ENCODE measurements at regions not wholly inside any gene's neighbourhood (a gene's known extent, or its start where the extent isn't known, plus 50 kb on each side); places are given as distances from the start of the nearest gene placed in this dataset.

- no peak overlapping the region for H3K4me3 ChIP-seq (ENCODE audit: low read length)
- no peak overlapping the region for H3K4me2 ChIP-seq (ENCODE audit: low read length)
- H3K36me3 ChIP-seq (ENCODE audit: insufficient read depth, low read length), result no peaks in the 10 kb centered on the region
- no peaks in the 10 kb centered on the region for H3K27me3 ChIP-seq (ENCODE audit: control insufficient read depth, insufficient read depth, low read length)
- no peak overlapping the region for H3K9ac ChIP-seq (ENCODE audit: low read depth, low read length)
- no peaks in the 10 kb centered on the region for H3K9me3 ChIP-seq (replicated peaks; ENCODE audit: low read length)
- no peaks in the 10 kb centered on the region for H3K4me1 ChIP-seq (ENCODE audit: control insufficient read depth, insufficient read depth, low read length)
These were observed 147.9 kb downstream of the IMPG2 start for GRCh38 chr3:101172516-101172915.

GRCh38 chr3:101171681-101172191 is 148.6 kb downstream of the IMPG2 start:
- H3K36me3 ChIP-seq (ENCODE audit: insufficient read depth, low read length), result no peaks in the 10 kb centered on the region
- H3K4me2 ChIP-seq (ENCODE audit: low read length), result no peak overlapping the region
- no peaks in the 10 kb centered on the region for H3K9me3 ChIP-seq (replicated peaks; ENCODE audit: low read length)
- no peak overlapping the region for H3K9ac ChIP-seq (ENCODE audit: low read depth, low read length)
- no peak overlapping the region for H3K4me3 ChIP-seq (ENCODE audit: low read length)
- H3K27me3 ChIP-seq (ENCODE audit: control insufficient read depth, insufficient read depth, low read length), result no peaks in the 10 kb centered on the region
- no peaks in the 10 kb centered on the region for H3K4me1 ChIP-seq (ENCODE audit: control insufficient read depth, insufficient read depth, low read length)

GRCh38 chr3:101170806-101171558 is 149.4 kb downstream of the IMPG2 start:
- Histone ChIP-seq H3K4me1 (ENCODE audit: control insufficient read depth, insufficient read depth, low read length) (no peaks in the 10 kb centered on the region), H3K9me3 (replicated peaks; ENCODE audit: low read length) (no peaks in the 10 kb centered on the region), H3K27me3 (ENCODE audit: control insufficient read depth, insufficient read depth, low read length) (no peaks in the 10 kb centered on the region), H3K4me2 (ENCODE audit: low read length) (no peak overlapping the region), H3K4me3 (ENCODE audit: low read length) (no peak overlapping the region), H3K9ac (ENCODE audit: low read depth, low read length) (no peak overlapping the region), H3K36me3 (ENCODE audit: insufficient read depth, low read length) (no peaks in the 10 kb centered on the region)

- Histone ChIP-seq H3K4me2 (ENCODE audit: low read length) (no peak overlapping the region), H3K9ac (ENCODE audit: low read depth, low read length) (no peak overlapping the region)
These were observed 150.2 kb downstream of the IMPG2 start for GRCh38 chr3:101170062-101170771.

GRCh38 chr3:101169516-101169915 is 150.9 kb downstream of the IMPG2 start:
- H3K4me2 ChIP-seq (ENCODE audit: low read length), result no peak overlapping the region
- no peaks in the 10 kb centered on the region for H3K9me3 ChIP-seq (replicated peaks; ENCODE audit: low read length)
- no peaks in the 10 kb centered on the region for H3K27me3 ChIP-seq (ENCODE audit: control insufficient read depth, insufficient read depth, low read length)
- no peaks in the 10 kb centered on the region for H3K4me1 ChIP-seq (ENCODE audit: control insufficient read depth, insufficient read depth, low read length)
- no peak overlapping the region for H3K9ac ChIP-seq (ENCODE audit: low read depth, low read length)
- H3K36me3 ChIP-seq (ENCODE audit: insufficient read depth, low read length), result no peaks in the 10 kb centered on the region
- no peak overlapping the region for H3K4me3 ChIP-seq (ENCODE audit: low read length)

More at GRCh38 chr3:101170062-101170771, 150.2 kb downstream of the IMPG2 start:
- Histone ChIP-seq H3K36me3 (ENCODE audit: insufficient read depth, low read length) (no peaks in the 10 kb centered on the region), H3K4me3 (ENCODE audit: low read length) (no peak overlapping the region), H3K9me3 (replicated peaks; ENCODE audit: low read length) (no peaks in the 10 kb centered on the region), H3K27me3 (ENCODE audit: control insufficient read depth, insufficient read depth, low read length) (no peaks in the 10 kb centered on the region), H3K4me1 (ENCODE audit: control insufficient read depth, insufficient read depth, low read length) (no peaks in the 10 kb centered on the region)

- H3K27me3 ChIP-seq (ENCODE audit: control insufficient read depth, insufficient read depth, low read length), result no peaks in the 10 kb centered on the region
- H3K4me2 ChIP-seq (ENCODE audit: low read length), result no peak overlapping the region
- H3K9me3 ChIP-seq (replicated peaks; ENCODE audit: low read length), result no peaks in the 10 kb centered on the region
- no peak overlapping the region for H3K4me3 ChIP-seq (ENCODE audit: low read length)
- no peaks in the 10 kb centered on the region for H3K36me3 ChIP-seq (ENCODE audit: insufficient read depth, low read length)
- H3K9ac ChIP-seq (ENCODE audit: low read depth, low read length), result no peak overlapping the region
- H3K4me1 ChIP-seq (ENCODE audit: control insufficient read depth, insufficient read depth, low read length), result no peaks in the 10 kb centered on the region
These were observed 153.0 kb downstream of the IMPG2 start for GRCh38 chr3:101167376-101167775.

GRCh38 chr3:101166150-101166549 is 154.2 kb downstream of the IMPG2 start:
- Histone ChIP-seq H3K9ac (ENCODE audit: low read depth, low read length) (no peak overlapping the region), H3K36me3 (ENCODE audit: insufficient read depth, low read length) (no peaks in the 10 kb centered on the region), H3K4me2 (ENCODE audit: low read length) (no peak overlapping the region), H3K4me1 (ENCODE audit: control insufficient read depth, insufficient read depth, low read length) (no peaks in the 10 kb centered on the region), H3K9me3 (replicated peaks; ENCODE audit: low read length) (no peaks in the 10 kb centered on the region), H3K4me3 (ENCODE audit: low read length) (no peak overlapping the region), H3K27me3 (ENCODE audit: control insufficient read depth, insufficient read depth, low read length) (no peaks in the 10 kb centered on the region)

- no peak overlapping the region for H3K9ac ChIP-seq (ENCODE audit: low read depth, low read length)
- no peaks in the 10 kb centered on the region for H3K9me3 ChIP-seq (replicated peaks; ENCODE audit: low read length)
- no peaks in the 10 kb centered on the region for H3K36me3 ChIP-seq (ENCODE audit: insufficient read depth, low read length)
- H3K27me3 ChIP-seq (ENCODE audit: control insufficient read depth, insufficient read depth, low read length), result no peaks in the 10 kb centered on the region
- H3K4me1 ChIP-seq (ENCODE audit: control insufficient read depth, insufficient read depth, low read length), result peaks cover 8% of the 10 kb centered on the region
- no peak overlapping the region for H3K4me2 ChIP-seq (ENCODE audit: low read length)
- no peak overlapping the region for H3K4me3 ChIP-seq (ENCODE audit: low read length)
These were observed 156.8 kb downstream of the IMPG2 start for GRCh38 chr3:101163554-101163953.

GRCh38 chr3:101159478-101159877 is 160.9 kb downstream of the IMPG2 start:
- Histone ChIP-seq H3K27me3 (ENCODE audit: control insufficient read depth, insufficient read depth, low read length) (no peaks in the 10 kb centered on the region), H3K4me3 (ENCODE audit: low read length) (no peak overlapping the region), H3K4me2 (ENCODE audit: low read length) (no peak overlapping the region), H3K36me3 (ENCODE audit: insufficient read depth, low read length) (no peaks in the 10 kb centered on the region), H3K9ac (ENCODE audit: low read depth, low read length) (no peak overlapping the region), H3K4me1 (ENCODE audit: control insufficient read depth, insufficient read depth, low read length) (peaks cover 8% of the 10 kb centered on the region), H3K9me3 (replicated peaks; ENCODE audit: low read length) (no peaks in the 10 kb centered on the region)

GRCh38 chr3:101158374-101158773 is 162.0 kb downstream of the IMPG2 start:
- no peaks in the 10 kb centered on the region for H3K27me3 ChIP-seq (ENCODE audit: control insufficient read depth, insufficient read depth, low read length)
- peaks cover 8% of the 10 kb centered on the region for H3K4me1 ChIP-seq (ENCODE audit: control insufficient read depth, insufficient read depth, low read length)
- no peaks in the 10 kb centered on the region for H3K9me3 ChIP-seq (replicated peaks; ENCODE audit: low read length)
- H3K36me3 ChIP-seq (ENCODE audit: insufficient read depth, low read length), result no peaks in the 10 kb centered on the region
- H3K4me3 ChIP-seq (ENCODE audit: low read length), result no peak overlapping the region
- H3K9ac ChIP-seq (ENCODE audit: low read depth, low read length), result no peak overlapping the region
- no peak overlapping the region for H3K4me2 ChIP-seq (ENCODE audit: low read length)

GRCh38 chr3:101156787-101157345 is 163.5 kb downstream of the IMPG2 start:
- peaks cover 8% of the 10 kb centered on the region for H3K4me1 ChIP-seq (ENCODE audit: control insufficient read depth, insufficient read depth, low read length)
- no peak overlapping the region for H3K9ac ChIP-seq (ENCODE audit: low read depth, low read length)
- no peak overlapping the region for H3K4me2 ChIP-seq (ENCODE audit: low read length)
- H3K9me3 ChIP-seq (replicated peaks; ENCODE audit: low read length), result no peaks in the 10 kb centered on the region
- no peaks in the 10 kb centered on the region for H3K27me3 ChIP-seq (ENCODE audit: control insufficient read depth, insufficient read depth, low read length)
- no peaks in the 10 kb centered on the region for H3K36me3 ChIP-seq (ENCODE audit: insufficient read depth, low read length)
- no peak overlapping the region for H3K4me3 ChIP-seq (ENCODE audit: low read length)

Data from skeletal muscle satellite cell (primary cell).